ENCODE measurements at regions not wholly inside any gene's neighbourhood (a gene's known extent, or its start where the extent isn't known, plus 50 kb on each side); places are given as distances from the start of the nearest gene placed in this dataset.

DNA sequence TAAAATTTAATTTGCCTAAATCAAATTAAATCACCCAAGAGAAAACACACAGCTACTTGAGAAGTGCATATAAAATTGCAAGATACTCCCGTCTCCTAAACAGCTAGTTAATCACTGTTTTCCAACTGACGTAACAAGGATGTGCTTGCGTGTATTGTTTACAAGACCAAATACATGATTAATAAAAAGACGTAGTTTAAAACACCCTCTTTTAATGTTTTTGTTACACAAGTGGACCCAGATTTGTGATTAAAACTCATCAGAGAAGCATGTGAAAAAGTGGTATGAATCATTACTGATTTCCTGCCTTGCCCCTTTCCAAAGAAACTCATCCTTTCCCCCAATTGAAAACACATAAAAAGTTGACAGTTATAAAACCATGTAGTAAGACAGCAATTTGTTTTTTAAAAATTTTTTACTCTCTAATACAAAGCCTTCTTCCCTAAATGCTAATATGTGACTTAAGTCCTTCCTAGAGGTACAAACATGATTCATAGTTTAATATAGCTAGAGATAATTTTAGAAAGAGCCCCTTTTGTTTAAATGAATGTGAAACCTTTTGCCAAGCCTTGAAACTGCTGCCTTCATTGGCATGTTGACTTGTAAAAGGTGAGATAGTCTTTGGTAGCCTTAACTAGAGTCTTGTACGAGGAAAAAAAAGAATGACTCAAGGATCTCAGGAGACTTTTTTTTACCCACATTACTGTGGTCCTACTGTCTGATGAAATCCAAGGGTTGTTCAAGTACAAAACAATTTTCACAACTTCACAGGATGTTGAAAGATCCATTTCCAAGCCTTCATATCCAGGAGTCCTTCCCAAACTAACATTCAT is 61.4 kb upstream of the FST start:
- H3K4me1 ChIP-seq (ENCODE audit: insufficient read depth): peaks cover 53% of the 10 kb centered on the region
- no peak for TF ChIP-seq EZH2 (IDR thresholded peaks at IDR 0.05; ENCODE audit: insufficient read depth, poor library complexity, severe bottlenecking)
- TF ChIP-seq EZH2phosphoT487 (IDR thresholded peaks at IDR 0.05; ENCODE audit: insufficient read depth, low read depth): no peak
- 1 to 2% methylated on average over 5 of the region's 5 CpGs for WGBS, 2 experiments (ENCODE audit: low coverage in 1 of 2, low lambda C conversion rate in 2 of 2, missing lambda C conversion rate in 2 of 2)
- no peaks in the 10 kb centered on the region for H3K9me3 ChIP-seq (ENCODE audit: low read depth)
- peaks cover 57% of the 10 kb centered on the region for H3F3A ChIP-seq (ENCODE audit: insufficient read depth)
- peak overlapping the region; percentile 100 for H3K27ac ChIP-seq
- H3K27me3 ChIP-seq (replicated peaks; ENCODE audit: insufficient read depth): no peaks in the 10 kb centered on the region
- no peaks in the 10 kb centered on the region for H3K9me2 ChIP-seq (ENCODE audit: insufficient read depth)
- H3K4me2 ChIP-seq (ENCODE audit: unreplicated experiment): peak overlapping the region; percentile 74
- H2AFZ ChIP-seq: peak overlapping the region; percentile 16; the same call in 1 of the 2 replicates
- H3K79me2 ChIP-seq (ENCODE audit: insufficient read depth): no peaks in the 10 kb centered on the region
- H4K20me1 ChIP-seq (ENCODE audit: insufficient read depth): no peaks in the 10 kb centered on the region
- DNase-seq: peak; percentile 94
- in situ Hi-C loops (cut with MboI): no loop called here
- H3K36me3 ChIP-seq (ENCODE audit: low read depth): no peaks in the 10 kb centered on the region
- H3K9ac ChIP-seq: peak overlapping the region; percentile 86
- H3K4me3 ChIP-seq: peak overlapping the region; percentile 48

- TF ChIP-seq EZH2phosphoT487 (IDR thresholded peaks at IDR 0.05; ENCODE audit: insufficient read depth, low read depth) (no peak), EZH2 (IDR thresholded peaks at IDR 0.05; ENCODE audit: insufficient read depth, poor library complexity, severe bottlenecking) (no peak)
- H3K27me3 ChIP-seq (replicated peaks; ENCODE audit: insufficient read depth): no peaks in the 10 kb centered on the region
- peak overlapping the region; percentile 23 for H3K4me2 ChIP-seq (ENCODE audit: unreplicated experiment)
- no peaks in the 10 kb centered on the region for H3K9me2 ChIP-seq (ENCODE audit: insufficient read depth)
- 50 to 51% methylated on average over 3 of the region's 3 CpGs for WGBS, 2 experiments (ENCODE audit: low coverage in 1 of 2, low lambda C conversion rate in 2 of 2, missing lambda C conversion rate in 2 of 2)
- DNase-seq: peak; percentile 97
- peaks cover 66% of the 10 kb centered on the region for H3F3A ChIP-seq (ENCODE audit: insufficient read depth)
- in situ Hi-C loops (cut with MboI): no loop called here
- no peak overlapping the region for H2AFZ ChIP-seq
- no peaks in the 10 kb centered on the region for H3K9me3 ChIP-seq (ENCODE audit: low read depth)
- H3K27ac ChIP-seq: peak overlapping the region; percentile 89
- no peaks in the 10 kb centered on the region for H3K36me3 ChIP-seq (ENCODE audit: low read depth)
- no peaks in the 10 kb centered on the region for H3K79me2 ChIP-seq (ENCODE audit: insufficient read depth)
- H3K4me1 ChIP-seq (ENCODE audit: insufficient read depth): peaks cover 73% of the 10 kb centered on the region
- no peaks in the 10 kb centered on the region for H4K20me1 ChIP-seq (ENCODE audit: insufficient read depth)
- H3K4me3 ChIP-seq: no peak overlapping the region
- H3K9ac ChIP-seq: peak overlapping the region; percentile 74
Observed at GRCh38 chr5:53422539-53422938, 57.9 kb upstream of the FST start.

DNA sequence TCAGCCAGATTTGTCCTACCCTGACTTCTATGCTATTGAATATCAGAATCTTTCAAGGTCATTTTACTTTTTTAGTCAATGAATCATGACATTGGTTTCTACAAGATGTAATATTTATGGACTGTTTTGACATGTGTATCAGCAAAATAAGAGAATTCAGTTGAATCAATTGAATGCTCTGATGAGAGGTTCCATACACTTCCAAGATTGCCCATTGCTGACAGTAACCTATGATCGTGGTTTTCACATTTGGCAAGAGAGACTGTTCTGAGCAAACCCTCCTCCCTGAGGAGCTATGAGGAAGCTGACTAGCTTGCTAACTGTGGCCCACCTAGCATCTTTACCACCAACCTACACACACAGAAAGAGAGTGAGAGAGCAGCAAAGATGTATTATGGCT is 56.7 kb upstream of the FST start:
- H4K20me1 ChIP-seq (ENCODE audit: insufficient read depth): no peaks in the 10 kb centered on the region
- H3K36me3 ChIP-seq (ENCODE audit: low read depth): no peaks in the 10 kb centered on the region
- peaks cover 55% of the 10 kb centered on the region for H3F3A ChIP-seq (ENCODE audit: insufficient read depth)
- peak; percentile 62 for DNase-seq
- no peak overlapping the region for H3K4me3 ChIP-seq
- no peak overlapping the region for H2AFZ ChIP-seq
- no peaks in the 10 kb centered on the region for H3K79me2 ChIP-seq (ENCODE audit: insufficient read depth)
- no peaks in the 10 kb centered on the region for H3K9me3 ChIP-seq (ENCODE audit: low read depth)
- no peak overlapping the region for H3K9ac ChIP-seq
- H3K4me2 ChIP-seq (ENCODE audit: unreplicated experiment): peak overlapping the region; percentile 21
- no peaks in the 10 kb centered on the region for H3K9me2 ChIP-seq (ENCODE audit: insufficient read depth)
- in situ Hi-C loops (cut with MboI): no loop called here
- peaks cover 65% of the 10 kb centered on the region for H3K4me1 ChIP-seq (ENCODE audit: insufficient read depth)
- TF ChIP-seq EZH2 (IDR thresholded peaks at IDR 0.05; ENCODE audit: insufficient read depth, poor library complexity, severe bottlenecking) (no peak), EZH2phosphoT487 (IDR thresholded peaks at IDR 0.05; ENCODE audit: insufficient read depth, low read depth) (no peak)
- no peaks in the 10 kb centered on the region for H3K27me3 ChIP-seq (replicated peaks; ENCODE audit: insufficient read depth)
- peak overlapping the region; percentile 89 for H3K27ac ChIP-seq
- 24 to 31% methylated on average over 1 of the region's 1 CpG for WGBS, 2 experiments (ENCODE audit: low coverage in 1 of 2, low lambda C conversion rate in 2 of 2, missing lambda C conversion rate in 2 of 2)

DNA sequence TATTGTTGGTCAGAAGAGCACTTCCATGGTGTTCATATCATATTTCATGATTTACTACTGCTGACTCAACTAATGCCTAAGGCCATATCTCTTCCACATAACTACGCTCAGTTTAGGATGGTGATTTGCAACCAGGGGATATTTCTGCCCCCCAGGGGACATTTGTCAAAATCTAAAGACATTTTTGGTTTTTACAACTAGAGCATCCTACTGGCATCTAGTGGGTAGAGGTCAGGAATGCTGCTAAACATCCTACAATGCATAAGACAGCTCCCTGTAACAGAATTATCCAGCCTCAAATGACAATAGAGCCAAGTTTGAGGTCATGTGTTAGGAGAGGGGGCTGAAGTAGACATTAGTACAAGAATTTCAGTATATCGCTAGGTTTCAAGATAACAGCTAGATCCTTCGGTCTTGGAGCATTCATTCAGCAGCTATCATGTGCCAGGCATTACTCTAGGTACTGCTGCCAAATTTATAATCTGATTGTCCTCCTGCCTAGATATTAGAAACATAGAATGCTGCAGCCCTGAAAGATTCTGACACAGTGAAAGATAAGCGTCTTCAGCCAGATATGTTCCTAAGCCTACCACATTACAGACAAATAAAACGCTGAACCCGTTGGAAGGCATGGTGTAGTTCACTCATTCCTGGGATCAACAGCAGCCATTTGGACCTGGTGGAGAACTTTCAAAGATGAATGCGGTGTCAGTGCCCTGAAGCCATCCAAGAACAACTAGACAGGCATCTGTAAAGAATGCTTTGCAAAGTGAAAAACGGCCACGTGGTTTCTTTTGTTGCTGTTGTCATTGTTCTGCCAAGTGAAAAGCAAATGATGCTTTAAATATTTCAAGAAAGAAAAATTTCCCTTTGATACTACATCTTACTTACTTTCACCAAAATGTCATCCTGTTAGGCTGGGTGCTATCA is 55.5 kb upstream of the FST start:
- no peak for TF ChIP-seq EZH2phosphoT487 (IDR thresholded peaks at IDR 0.05; ENCODE audit: insufficient read depth, low read depth)
- Histone ChIP-seq H3K27ac (peak overlapping the region; percentile 89), H3K4me1 (ENCODE audit: insufficient read depth) (peaks cover 56% of the 10 kb centered on the region), H3F3A (ENCODE audit: insufficient read depth) (peaks cover 44% of the 10 kb centered on the region), H3K27me3 (replicated peaks; ENCODE audit: insufficient read depth) (no peaks in the 10 kb centered on the region), H3K9me2 (ENCODE audit: insufficient read depth) (no peaks in the 10 kb centered on the region), H3K4me3 (no peak overlapping the region), H3K9me3 (ENCODE audit: low read depth) (no peaks in the 10 kb centered on the region), H2AFZ (peak overlapping the region; percentile 25; the same call in 1 of the 2 replicates), H3K79me2 (ENCODE audit: insufficient read depth) (no peaks in the 10 kb centered on the region), H3K4me2 (ENCODE audit: unreplicated experiment) (peak overlapping the region; percentile 36), H3K9ac (peak overlapping the region; percentile 7; the same call in 1 of the 2 replicates), H4K20me1 (ENCODE audit: insufficient read depth) (no peaks in the 10 kb centered on the region), H3K36me3 (ENCODE audit: low read depth) (no peaks in the 10 kb centered on the region)
- WGBS, 2 experiments (ENCODE audit: low coverage in 1 of 2, low lambda C conversion rate in 2 of 2, missing lambda C conversion rate in 2 of 2): 17 to 20% methylated on average over 9 of the region's 9 CpGs
- peak; percentile 75 for DNase-seq
- in situ Hi-C loops (cut with MboI): loop anchor here (25.0 kb wide), 1 partner anchor 263 kb away; no protein-coding TSS in a partner anchor

Measured in GM23248 (cell line).